Panc1 (cell line): ENCODE measurements at regions not wholly inside any gene's neighbourhood (a gene's known extent, or its start where the extent isn't known, plus 50 kb on each side); places are given as distances from the start of the nearest gene placed in this dataset.
"Not testable (repeated sequence)": the region's sequence is repeated elsewhere in the genome, so short reads cannot be mapped to it uniquely, and the experiment has no call there.

ENCODE experiments used
- ATAC-seq: fragments of 200-7000 bp; cut with Tn5 transposase; 2 replicates; pipeline ENCODE4 v1.9.1; 2020; ENCODE audit warnings: mild to moderate bottlenecking, moderate library complexity
- BruUV-seq: library from RNA; stranded (reverse); fragments of 400-500 nt; replicated peaks from 2 replicates; lab custom pipeline; 2021; lab: Mats Ljungman, UMichigan
- CTCF ChIA-PET: fragments of 300-600 bp; sonication (Branson Sonifier 250); formaldehyde crosslinking; loops from one replicate; lab custom pipeline; 2022; ENCODE audit warnings: antibody characterized with exemption; lab: Charles Lee
- POLR2A ChIA-PET: fragments of 300-600 bp; sonication (Branson Sonifier 250); formaldehyde crosslinking; loops from one replicate; lab custom pipeline; 2022; ENCODE audit warnings: antibody characterized with exemption; lab: Charles Lee
- DNase-seq: peaks from one replicate; pipeline ENCODE4 v3.0.0-alpha.2; 2010; ENCODE audit warnings: low read depth, low spot score
- H3K27ac ChIP-seq: 2 replicates; pipeline ENCODE4 v1.5.1; 2011; ENCODE audit warnings: mild to moderate bottlenecking, low read length, inconsistent platforms
- H3K27me3 ChIP-seq: fragments of 200-500 bp; sonication (Bioruptor generic); 2 replicates; pipeline ENCODE4 v1.6.0; 2014; ENCODE audit warnings: low read length, inconsistent platforms; ENCODE audit not compliant: control insufficient read depth, insufficient read depth
- H3K36me3 ChIP-seq: fragments of 200-500 bp; sonication (Bioruptor generic); 2 replicates; pipeline ENCODE4 v1.5.1; 2014; ENCODE audit warnings: inconsistent platforms, mild to moderate bottlenecking, low read length, moderate library complexity; ENCODE audit not compliant: control insufficient read depth, insufficient read depth
- H3K4me1 ChIP-seq: 2 replicates; pipeline ENCODE4 v1.5.1; 2011; ENCODE audit warnings: inconsistent platforms, mild to moderate bottlenecking, low read length, moderate library complexity; ENCODE audit not compliant: control insufficient read depth, insufficient read depth
- H3K4me3 ChIP-seq, 2 experiments: 2 replicates each; pipeline ENCODE4 v1.5.1; 2011 to 2012; ENCODE audit warnings: low read depth in 2 of 2, low read length in 2 of 2, mild to moderate bottlenecking in 2 of 2, inconsistent platforms in 1 of 2, moderate library complexity in 1 of 2
- H3K9me3 ChIP-seq: fragments of 200-500 bp; sonication (Bioruptor generic); 2 replicates; pipeline ENCODE4 v1.5.1; 2014; ENCODE audit warnings: low read depth, mild to moderate bottlenecking, inconsistent platforms, low read length, moderate library complexity; ENCODE audit not compliant: control insufficient read depth, insufficient read depth
- CTCF ChIP-seq: fragments of 450-650 bp; IDR thresholded peaks from 2 replicates; pipeline ENCODE4 v1.5.1; 2017; ENCODE audit warnings: mild to moderate bottlenecking
- in situ Hi-C: cut with HindIII; loops from 2 replicates; pipeline ENCODE4 v1.10.0; 2016; ENCODE audit warnings: low sequenced_read_pairs, low pct_unique_long_range_greater_than_20kb
- intact Hi-C: fragments of 100-400 bp; cut with micrococcal nuclease; formaldehyde crosslinking; loops from one replicate; pipeline ENCODE4 v1.10.0; 2022; ENCODE audit not compliant: unreplicated experiment

- intact Hi-C loops, CTCF ChIA-PET, in situ Hi-C loops: not testable (repeated sequence)
These were observed 1825.5 kb upstream of the TPTE start for GRCh38 chr21:8695889-8696288.

GRCh38 chr21:8701297-8701696 lies 1820.1 kb upstream of the TPTE start:
- not testable (repeated sequence) for BruUV-seq, ATAC-seq

More at GRCh38 chr21:8695889-8696288, 1825.5 kb upstream of the TPTE start:
- H3K36me3 ChIP-seq, H3K4me3 ChIP-seq, DNase-seq, ATAC-seq, H3K4me1 ChIP-seq, BruUV-seq, H3K9me3 ChIP-seq, H3K27ac ChIP-seq, POLR2A ChIA-PET, H3K27me3 ChIP-seq: not testable (repeated sequence)
- 0 out of 2 replicates have a peak, but pooled peaks have one; percentile 10 for TF ChIP-seq CTCF

GRCh38 chr21:8705829-8706228 lies 1815.6 kb upstream of the TPTE start:
- DNase-seq, H3K27me3 ChIP-seq, H3K4me3 ChIP-seq, H3K9me3 ChIP-seq, H3K4me1 ChIP-seq, BruUV-seq, intact Hi-C loops, H3K27ac ChIP-seq, in situ Hi-C loops, ATAC-seq, CTCF ChIA-PET, POLR2A ChIA-PET, H3K36me3 ChIP-seq: not testable (repeated sequence)

More at GRCh38 chr21:8701297-8701696, 1820.1 kb upstream of the TPTE start:
- H3K36me3 ChIP-seq, H3K27me3 ChIP-seq, in situ Hi-C loops, intact Hi-C loops, POLR2A ChIA-PET, H3K9me3 ChIP-seq, CTCF ChIA-PET, DNase-seq, H3K4me1 ChIP-seq, H3K4me3 ChIP-seq, H3K27ac ChIP-seq: not testable (repeated sequence)
